LNCAP (cell line): ENCODE measurements at regions not wholly inside any gene's neighbourhood (a gene's known extent, or its start where the extent isn't known, plus 50 kb on each side); places are given as distances from the start of the nearest gene placed in this dataset.

Experiments
- TF ChIP-seq, protein P1 (sequence below): fragments of 450-650 bp; IDR thresholded peaks from 2 replicates; pipeline ENCODE4 v1.5.1; 2017; ENCODE audit warnings: mild to moderate bottlenecking

DNA sequence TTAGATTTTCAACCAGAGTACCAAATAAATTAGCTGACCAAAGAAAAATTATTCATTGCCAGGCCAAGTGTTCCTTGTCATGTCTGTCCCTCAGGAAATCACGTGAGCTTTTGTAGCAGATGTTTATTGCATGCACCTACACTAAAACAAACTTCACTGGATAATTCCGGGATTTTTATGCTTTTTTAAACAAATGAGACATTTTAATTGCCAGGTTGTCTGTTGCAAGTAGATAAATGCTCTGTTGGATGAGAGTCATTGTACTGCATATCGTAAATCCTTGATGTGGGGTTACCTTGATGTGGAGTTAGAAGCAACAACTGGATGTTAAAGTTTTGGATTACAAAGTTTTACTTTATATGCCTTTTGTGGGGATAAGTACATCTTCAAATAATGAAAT lies 1187.7 kb upstream of the PCDH9 start:
- TF ChIP-seq, protein P1, sequence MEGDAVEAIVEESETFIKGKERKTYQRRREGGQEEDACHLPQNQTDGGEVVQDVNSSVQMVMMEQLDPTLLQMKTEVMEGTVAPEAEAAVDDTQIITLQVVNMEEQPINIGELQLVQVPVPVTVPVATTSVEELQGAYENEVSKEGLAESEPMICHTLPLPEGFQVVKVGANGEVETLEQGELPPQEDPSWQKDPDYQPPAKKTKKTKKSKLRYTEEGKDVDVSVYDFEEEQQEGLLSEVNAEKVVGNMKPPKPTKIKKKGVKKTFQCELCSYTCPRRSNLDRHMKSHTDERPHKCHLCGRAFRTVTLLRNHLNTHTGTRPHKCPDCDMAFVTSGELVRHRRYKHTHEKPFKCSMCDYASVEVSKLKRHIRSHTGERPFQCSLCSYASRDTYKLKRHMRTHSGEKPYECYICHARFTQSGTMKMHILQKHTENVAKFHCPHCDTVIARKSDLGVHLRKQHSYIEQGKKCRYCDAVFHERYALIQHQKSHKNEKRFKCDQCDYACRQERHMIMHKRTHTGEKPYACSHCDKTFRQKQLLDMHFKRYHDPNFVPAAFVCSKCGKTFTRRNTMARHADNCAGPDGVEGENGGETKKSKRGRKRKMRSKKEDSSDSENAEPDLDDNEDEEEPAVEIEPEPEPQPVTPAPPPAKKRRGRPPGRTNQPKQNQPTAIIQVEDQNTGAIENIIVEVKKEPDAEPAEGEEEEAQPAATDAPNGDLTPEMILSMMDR, result no peak

DNA sequence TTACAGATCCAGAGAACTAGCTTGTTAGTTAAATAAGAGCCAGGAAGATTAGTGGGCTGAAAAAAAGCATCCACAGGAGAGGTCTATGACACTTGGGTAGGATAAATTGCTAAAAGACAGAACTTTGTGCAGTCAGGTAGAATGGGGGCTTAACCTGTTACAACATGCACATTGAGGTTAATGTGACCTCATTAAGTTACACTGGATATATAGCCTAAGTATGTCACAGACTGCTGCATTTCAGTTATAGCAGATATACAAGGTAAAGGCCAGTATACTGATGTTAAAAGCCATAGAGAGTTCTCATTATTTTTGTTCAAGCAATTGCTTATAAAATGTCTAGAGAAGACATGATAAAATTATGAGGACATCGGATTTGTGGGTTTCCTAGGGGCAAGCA lies 1179.9 kb upstream of the PCDH9 start:
- TF ChIP-seq, protein P1, result no peak

DNA sequence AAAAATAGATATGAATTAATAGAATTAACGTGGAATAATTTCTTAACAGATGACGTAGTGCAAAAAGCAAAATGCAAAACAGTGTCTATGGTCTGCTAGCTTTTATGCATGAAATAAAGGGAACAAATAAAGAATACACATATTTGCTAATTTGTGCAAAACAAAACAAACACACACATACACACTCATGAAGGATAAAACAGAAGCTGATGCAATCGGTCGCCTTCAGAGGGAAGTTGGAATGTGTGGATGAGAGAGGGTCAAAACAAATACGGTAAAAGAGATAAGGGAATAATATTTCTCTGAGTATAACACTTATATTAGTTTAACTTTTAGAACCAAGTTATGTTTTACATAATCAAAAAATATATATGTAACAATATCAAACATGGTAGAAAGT lies 1160.9 kb upstream of the PCDH9 start:
- TF ChIP-seq, protein P1, result no peak

DNA sequence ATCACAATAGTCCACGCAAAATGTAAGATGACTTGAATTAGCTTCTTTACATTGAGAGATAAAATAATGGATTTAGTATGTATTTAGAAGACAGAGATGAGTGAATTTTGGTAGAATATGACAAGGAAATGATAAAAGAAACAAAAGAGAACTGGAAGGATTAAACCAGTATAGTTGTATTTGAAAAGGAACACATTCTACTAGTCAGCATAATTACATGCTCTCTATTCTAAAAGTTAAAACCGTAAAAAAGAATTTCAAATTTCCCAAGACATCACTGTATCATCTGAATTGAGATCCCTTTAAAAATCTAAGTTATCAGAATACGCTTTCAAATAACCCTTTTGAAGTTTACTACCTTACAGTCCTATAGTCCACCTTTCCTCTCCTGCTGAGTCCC lies 1156.7 kb upstream of the PCDH9 start:
- TF ChIP-seq, protein P1, result no peak

DNA sequence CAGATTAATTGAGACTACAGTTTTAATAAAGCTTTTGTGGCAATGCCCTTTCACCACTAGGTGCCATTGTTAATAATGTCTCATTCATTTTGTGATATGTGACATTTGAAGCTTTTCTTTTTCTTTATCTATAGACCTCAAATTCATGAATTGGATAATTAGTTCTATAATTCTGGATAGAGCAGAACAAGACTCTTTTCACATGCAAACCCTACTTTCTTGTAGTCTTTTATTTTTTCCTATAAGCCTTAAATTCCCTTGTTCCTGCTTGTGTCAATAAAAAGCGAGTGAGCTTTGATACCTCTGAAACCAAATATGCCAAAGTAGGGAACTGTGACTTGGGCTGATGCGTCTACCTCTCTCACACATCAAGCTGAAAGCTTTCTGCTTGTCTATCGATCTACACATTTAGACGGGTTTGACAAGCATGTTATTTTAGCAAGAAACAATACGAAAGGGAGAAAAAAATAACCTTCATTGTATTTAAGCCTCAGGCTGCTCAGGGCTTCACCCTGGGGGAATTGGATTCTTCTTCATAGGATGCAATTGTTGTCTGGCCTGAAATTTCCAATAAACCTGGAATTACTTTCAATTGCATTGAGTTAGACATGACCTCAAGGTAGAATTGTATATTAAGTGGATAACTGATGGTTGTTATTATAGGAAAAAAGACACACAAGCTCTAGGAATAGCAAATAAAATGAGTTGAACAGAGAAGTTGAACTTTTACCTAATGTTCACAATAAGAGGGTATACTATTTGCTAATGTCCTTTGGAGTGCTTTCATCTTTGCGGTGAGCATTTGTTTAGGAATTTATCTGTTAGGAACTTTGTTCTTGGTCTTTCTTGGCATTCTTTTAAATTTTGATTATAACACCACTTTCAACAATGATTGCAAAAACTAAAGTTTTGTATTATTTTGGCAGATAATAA lies 1150.2 kb upstream of the PCDH9 start:
- TF ChIP-seq, protein P1, result no peak

DNA sequence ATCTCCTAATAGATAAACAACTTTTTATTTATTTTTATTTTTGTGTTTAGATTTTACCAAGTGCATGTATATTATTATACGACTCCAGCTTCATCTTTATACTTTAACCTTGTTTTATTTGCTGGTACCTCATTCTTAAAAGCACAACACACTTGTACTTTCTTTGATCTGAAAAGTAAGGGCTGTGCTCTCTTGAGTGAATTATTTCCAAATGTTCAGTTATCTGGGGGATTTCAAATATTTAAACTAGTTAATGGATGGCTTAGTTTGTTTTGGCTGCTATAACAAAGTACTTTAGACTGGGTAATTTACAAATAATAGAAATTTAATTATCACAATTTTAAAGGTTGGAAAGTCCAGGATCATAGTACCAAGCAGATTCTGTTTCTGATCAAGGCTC lies 1148.2 kb upstream of the PCDH9 start:
- TF ChIP-seq, protein P1, result no peak

DNA sequence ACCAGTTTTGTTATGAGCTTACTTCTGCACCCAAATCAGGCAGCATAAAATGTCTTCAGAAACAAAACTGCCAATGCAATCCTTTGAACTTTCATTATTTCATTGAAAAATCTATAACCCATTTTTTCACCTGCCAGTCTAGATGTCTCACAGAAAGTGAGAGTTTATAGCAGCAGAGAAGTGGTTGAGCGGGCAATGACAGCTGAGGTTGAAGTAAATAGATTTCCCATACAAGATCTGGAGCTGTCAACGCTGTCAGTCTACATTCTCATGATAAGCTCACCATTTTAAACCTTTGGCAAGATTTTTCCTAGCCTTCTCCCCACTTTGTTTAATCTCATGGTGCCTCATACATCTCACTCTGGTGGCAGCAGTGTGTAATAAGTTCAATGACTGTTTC lies 1144.9 kb upstream of the PCDH9 start:
- TF ChIP-seq, protein P1, result no peak

DNA sequence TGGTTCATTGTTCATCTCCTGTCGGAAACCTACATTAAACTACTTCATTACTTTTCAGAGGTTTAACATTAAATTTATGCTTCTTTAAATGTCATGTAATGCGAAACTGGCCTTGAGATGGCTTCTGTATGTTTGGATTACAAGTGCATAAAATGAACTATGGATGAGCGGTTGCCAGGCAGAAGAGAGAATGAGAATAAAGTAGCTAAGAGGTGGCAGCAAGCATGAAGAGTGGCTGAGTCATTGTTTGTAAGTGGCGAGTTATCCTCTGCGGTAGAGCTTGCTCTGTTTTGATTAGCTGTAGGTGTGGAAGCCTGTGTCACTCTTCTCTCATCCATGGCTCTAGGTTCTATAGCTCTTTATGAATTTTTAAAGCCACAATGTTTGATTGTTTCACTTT lies 1139.6 kb upstream of the PCDH9 start:
- TF ChIP-seq, protein P1, result no peak
